OCI-LY3 (cell line): ENCODE measurements at regions not wholly inside any gene's neighbourhood (a gene's known extent, or its start where the extent isn't known, plus 50 kb on each side); places are given as distances from the start of the nearest gene placed in this dataset.

Experiments used
- H2AFZ ChIP-seq: fragments of 200-600, 300-600 bp; shearing (Covaris generic); 2 replicates; pipeline ENCODE4 v1.6.0; 2014; ENCODE audit warnings: antibody characterized with exemption, low read depth, low read length
- H3K27ac ChIP-seq: fragments of 200-600, 300-600 bp; sonication (generic); 2 replicates; pipeline ENCODE4 v1.5.1; 2014; ENCODE audit warnings: mild to moderate bottlenecking, low read length, moderate library complexity, mixed read lengths
- H3K27me3 ChIP-seq: fragments of 200-600, 300-600 bp; sonication (generic); 2 replicates; pipeline ENCODE4 v1.6.1; 2014; ENCODE audit warnings: low read depth, low read length, mixed read lengths
- H3K36me3 ChIP-seq: fragments of 200-600, 300-600 bp; sonication (generic); replicated peaks from 2 replicates; pipeline ENCODE3; 2014; ENCODE audit warnings: low read depth, low read length, mixed read lengths
- H3K4me1 ChIP-seq: fragments of 300-600, 200-600 bp; sonication (generic); 2 replicates; pipeline ENCODE4 v1.6.1; 2014; ENCODE audit warnings: low read length, mixed read lengths
- H3K4me2 ChIP-seq: fragments of 200-600, 300-600 bp; sonication (generic); 2 replicates; pipeline ENCODE4 v1.6.1; 2014; ENCODE audit warnings: low read length, mixed read lengths
- H3K4me3 ChIP-seq: fragments of 300-600, 200-600 bp; sonication (generic); 2 replicates; pipeline ENCODE4 v1.5.1; 2014; ENCODE audit warnings: antibody characterized with exemption, mild to moderate bottlenecking, low read length, moderate library complexity
- H3K79me2 ChIP-seq: fragments of 300-600, 200-600 bp; shearing (Covaris generic); 2 replicates; pipeline ENCODE4 v1.6.1; 2014; ENCODE audit warnings: mild to moderate bottlenecking, low read length, mixed read lengths
- H3K9ac ChIP-seq: fragments of 300-600, 200-600 bp; shearing (Covaris generic); 2 replicates; pipeline ENCODE4 v1.6.0; 2014; ENCODE audit warnings: mild to moderate bottlenecking, low read length, moderate library complexity
- H3K9me3 ChIP-seq: fragments of 200-600, 300-600 bp; shearing (Covaris generic); 2 replicates; pipeline ENCODE4 v1.6.1; 2014; ENCODE audit warnings: low read length, mixed read lengths; ENCODE audit not compliant: insufficient read depth
- H4K20me1 ChIP-seq: fragments of 200-600, 300-600 bp; sonication (generic); 2 replicates; pipeline ENCODE4 v1.6.1; 2016; ENCODE audit warnings: low read length, mixed read lengths; ENCODE audit not compliant: insufficient read depth
- CTCF ChIP-seq: fragments of 200-600, 300-600 bp; sonication (generic); IDR thresholded peaks from 2 replicates; pipeline ENCODE4 v1.5.1; 2014; ENCODE audit warnings: antibody characterized with exemption, low read length, low read depth
- EZH2phosphoT487 ChIP-seq: fragments of 200-600 bp; shearing (Covaris generic); IDR thresholded peaks from 2 replicates; pipeline ENCODE4 v1.6.1; 2018; ENCODE audit warnings: antibody characterized with exemption, mixed run types, low read depth

DNA sequence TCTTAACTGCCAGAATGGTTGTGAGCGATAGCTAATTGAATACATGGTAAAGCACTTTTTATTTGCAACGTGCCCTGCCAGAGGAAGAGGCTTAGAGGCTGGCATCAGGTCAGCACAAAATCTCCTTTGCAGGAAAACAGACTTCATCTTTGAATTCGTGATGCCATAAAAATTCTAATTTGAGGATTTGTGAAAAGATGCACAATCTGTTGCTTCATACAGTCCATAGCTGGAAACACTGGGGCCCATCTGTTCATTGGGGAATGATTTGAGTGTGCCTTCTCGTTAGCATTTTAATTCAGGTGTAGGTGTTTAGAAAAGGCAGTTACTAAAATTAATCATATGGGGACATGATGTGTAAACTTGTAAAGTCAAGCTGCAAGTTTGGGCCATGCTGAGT is 876.0 kb downstream of the SLC4A3 start:
- Histone ChIP-seq H3K9me3 (no peaks in the 10 kb centered on the region), H4K20me1 (no peaks in the 10 kb centered on the region), H3K27me3 (no peaks in the 10 kb centered on the region), H3K27ac (no peak overlapping the region), H3K79me2 (no peaks in the 10 kb centered on the region), H3K36me3 (no peaks in the 10 kb centered on the region), H2AFZ (no peak overlapping the region), H3K4me3 (no peak overlapping the region), H3K9ac (no peak overlapping the region), H3K4me2 (no peak overlapping the region), H3K4me1 (peaks cover 10% of the 10 kb centered on the region)
- no peak for TF ChIP-seq CTCF
- no peak for TF ChIP-seq EZH2phosphoT487

- Histone ChIP-seq H3K27ac (no peak overlapping the region), H3K4me2 (no peak overlapping the region), H3K4me3 (no peak overlapping the region), H2AFZ (peak overlapping the region; percentile 70; the same call in 1 of the 2 replicates), H3K79me2 (no peaks in the 10 kb centered on the region), H3K27me3 (no peaks in the 10 kb centered on the region), H3K4me1 (no peaks in the 10 kb centered on the region), H3K9ac (no peak overlapping the region), H3K36me3 (no peaks in the 10 kb centered on the region), H3K9me3 (no peaks in the 10 kb centered on the region), H4K20me1 (no peaks in the 10 kb centered on the region)
- TF ChIP-seq EZH2phosphoT487 (no peak), CTCF (no peak)
Measured at GRCh38 chr2:220504938-220505503, 877.6 kb downstream of the SLC4A3 start.

- no peak overlapping the region for H2AFZ ChIP-seq
- no peaks in the 10 kb centered on the region for H3K27me3 ChIP-seq
- no peaks in the 10 kb centered on the region for H3K36me3 ChIP-seq
- no peaks in the 10 kb centered on the region for H3K4me1 ChIP-seq
- TF ChIP-seq CTCF (no peak), EZH2phosphoT487 (no peak)
- H4K20me1 ChIP-seq, result no peaks in the 10 kb centered on the region
- H3K27ac ChIP-seq, result no peak overlapping the region
- H3K9me3 ChIP-seq, result no peaks in the 10 kb centered on the region
- no peaks in the 10 kb centered on the region for H3K79me2 ChIP-seq
- no peak overlapping the region for H3K4me2 ChIP-seq
- no peak overlapping the region for H3K4me3 ChIP-seq
- no peak overlapping the region for H3K9ac ChIP-seq
Measured at GRCh38 chr2:220506466-220506865, 879.0 kb downstream of the SLC4A3 start.

GRCh38 chr2:220509096-220509757 is 881.8 kb downstream of the SLC4A3 start:
- H3K27ac ChIP-seq, result no peak overlapping the region
- no peaks in the 10 kb centered on the region for H3K9me3 ChIP-seq
- no peak overlapping the region for H2AFZ ChIP-seq
- no peaks in the 10 kb centered on the region for H4K20me1 ChIP-seq
- H3K4me2 ChIP-seq, result no peak overlapping the region
- H3K36me3 ChIP-seq, result no peaks in the 10 kb centered on the region
- TF ChIP-seq CTCF (no peak), EZH2phosphoT487 (no peak)
- H3K9ac ChIP-seq, result no peak overlapping the region
- no peaks in the 10 kb centered on the region for H3K79me2 ChIP-seq
- H3K4me3 ChIP-seq, result no peak overlapping the region
- H3K4me1 ChIP-seq, result peaks cover 18% of the 10 kb centered on the region
- H3K27me3 ChIP-seq, result no peaks in the 10 kb centered on the region
